T47D (cell line): ENCODE measurements at regions not wholly inside any gene's neighbourhood (a gene's known extent, or its start where the extent isn't known, plus 50 kb on each side); places are given as distances from the start of the nearest gene placed in this dataset.

Source experiments
- DNase-seq, 2 experiments: peaks; one replicate each; pipeline versions ENCODE4 v3.0.0 to v3.0.0-alpha.2; 2011 to 2012; ENCODE audit warnings: low read depth in 1 of 2, low spot score in 1 of 2
- JUND ChIP-seq: IDR thresholded peaks from 2 replicates; pipeline ENCODE4 v1.6.1; 2012; ENCODE audit warnings: low read depth
- in situ Hi-C: cut with HindIII; loops from 2 replicates; pipeline ENCODE4 v1.10.0; 2016; ENCODE audit warnings: low sequenced_read_pairs, low pct_unique_long_range_greater_than_20kb

DNA sequence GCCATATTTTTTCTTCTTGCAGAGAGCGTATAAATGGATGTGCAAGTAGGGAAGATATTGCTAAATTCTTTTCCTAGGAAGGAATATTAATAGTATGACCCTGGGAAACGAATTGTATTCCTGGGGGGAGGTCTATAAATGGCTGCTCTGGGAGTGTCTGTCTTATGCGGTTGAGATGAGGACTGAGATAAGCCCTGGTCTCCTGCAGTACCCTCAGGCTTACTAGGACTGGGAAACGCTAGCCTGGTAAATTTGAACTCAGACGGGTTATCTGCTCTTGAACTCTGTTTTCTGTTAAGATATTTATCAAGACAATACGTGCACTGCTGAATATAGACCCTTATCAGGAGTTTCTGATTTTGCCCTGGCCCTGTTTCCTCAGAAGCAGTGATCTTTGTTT, 1126.4 kb upstream of the C9orf72 start:
- in situ Hi-C loops = no loop called here
- no peak for DNase-seq
- TF ChIP-seq JUND = no peak

- DNase-seq = no peak
- TF ChIP-seq JUND = no peak
- in situ Hi-C loops = no loop called here
Observed at GRCh38 chr9:28707616-28708015, 1134.3 kb upstream of the C9orf72 start.

DNA sequence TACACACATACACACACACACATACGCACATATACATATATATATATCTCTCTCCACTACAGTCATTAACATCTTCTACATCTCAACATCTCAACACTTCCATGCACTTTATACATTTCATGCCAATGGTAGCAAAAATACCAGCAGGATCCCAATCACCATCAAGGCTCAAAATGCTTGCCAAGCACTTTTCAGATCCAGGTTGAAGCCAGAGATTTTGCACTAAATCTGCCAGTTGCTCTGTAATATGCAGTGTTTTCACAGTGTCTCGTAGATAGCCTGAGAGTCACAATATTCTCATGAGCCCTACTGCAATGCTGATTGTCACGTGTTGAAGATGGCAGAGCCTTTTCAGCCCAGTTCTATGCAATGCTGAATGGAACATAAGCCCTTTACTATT, 1140.9 kb upstream of the C9orf72 start:
- no peak for TF ChIP-seq JUND
- no peak for DNase-seq
- in situ Hi-C loops = no loop called here

- TF ChIP-seq JUND = no peak
- in situ Hi-C loops = no loop called here
Observed at GRCh38 chr9:28718226-28718625, 1144.9 kb upstream of the C9orf72 start.

DNA sequence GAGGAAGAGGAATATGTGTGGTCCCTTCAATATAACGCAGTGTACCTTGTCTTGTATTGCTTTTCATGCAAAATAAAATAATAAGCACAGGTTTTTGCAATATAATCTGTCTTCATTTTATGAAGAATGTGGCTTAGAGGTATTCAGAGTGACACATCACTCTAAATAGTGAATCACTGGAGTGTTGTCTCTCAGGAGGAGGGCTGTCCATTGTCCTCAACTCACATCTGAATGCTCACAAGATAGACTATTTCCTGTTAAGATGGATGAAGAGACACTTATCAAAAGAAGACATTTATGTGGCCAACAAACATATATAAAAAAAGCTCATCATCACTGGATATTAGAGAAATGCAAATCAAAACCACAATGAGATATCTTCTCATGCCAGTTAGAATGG, 1147.5 kb upstream of the C9orf72 start:
- in situ Hi-C loops = no loop called here
- no peak for TF ChIP-seq JUND
- no peak for DNase-seq

More at GRCh38 chr9:28718226-28718625, 1144.9 kb upstream of the C9orf72 start:
- DNase-seq = no peak

DNA sequence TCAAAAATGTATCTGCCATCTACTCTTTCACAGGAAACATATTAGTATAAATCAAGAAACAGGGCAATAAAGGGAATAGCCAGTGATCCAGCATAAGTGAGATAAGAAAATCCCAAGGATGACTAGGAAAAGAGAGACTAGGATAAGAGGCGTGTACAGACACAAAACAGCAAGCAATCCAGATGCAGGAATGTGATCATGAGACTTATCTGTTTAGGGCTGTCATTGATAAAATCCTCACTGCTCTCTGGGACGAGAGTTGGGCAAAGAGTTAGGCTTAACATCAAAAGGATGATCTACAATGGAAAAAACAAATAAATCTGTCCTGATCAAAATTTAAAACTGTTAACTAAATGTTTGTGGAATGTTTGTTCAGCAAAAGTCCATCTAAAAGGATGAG, 1156.8 kb upstream of the C9orf72 start:
- TF ChIP-seq JUND = no peak
- no peak for DNase-seq
- in situ Hi-C loops = no loop called here

DNA sequence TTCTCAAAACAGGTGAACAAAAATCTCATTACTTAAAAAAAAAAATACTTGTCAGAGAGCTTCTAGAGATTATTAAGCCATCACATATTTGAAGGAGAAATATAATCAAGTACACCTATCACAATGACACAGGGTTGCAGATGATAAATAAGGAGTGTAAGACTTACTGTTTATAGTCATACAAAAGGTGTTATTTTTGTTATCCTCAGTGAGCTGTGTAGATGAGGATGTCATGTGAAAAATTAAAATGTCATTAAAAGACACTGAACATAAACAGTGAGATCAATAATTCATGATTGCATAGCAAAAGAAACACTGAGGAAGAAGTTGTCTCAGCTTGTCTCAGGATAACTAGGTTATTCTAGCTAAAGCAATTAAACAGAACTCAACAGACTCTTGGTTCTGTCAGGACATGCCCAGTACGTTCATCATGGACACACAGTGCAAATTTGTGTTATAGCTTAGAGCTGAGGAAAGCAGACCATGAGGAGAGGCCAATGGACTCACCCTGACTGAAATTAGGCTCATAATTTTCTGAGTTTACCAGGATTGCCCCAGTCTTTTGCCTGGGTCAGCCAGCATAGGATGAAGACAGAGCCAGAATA, 1162.6 kb upstream of the C9orf72 start:
- DNase-seq = no peak
- in situ Hi-C loops = no loop called here
- TF ChIP-seq JUND = no peak

DNA sequence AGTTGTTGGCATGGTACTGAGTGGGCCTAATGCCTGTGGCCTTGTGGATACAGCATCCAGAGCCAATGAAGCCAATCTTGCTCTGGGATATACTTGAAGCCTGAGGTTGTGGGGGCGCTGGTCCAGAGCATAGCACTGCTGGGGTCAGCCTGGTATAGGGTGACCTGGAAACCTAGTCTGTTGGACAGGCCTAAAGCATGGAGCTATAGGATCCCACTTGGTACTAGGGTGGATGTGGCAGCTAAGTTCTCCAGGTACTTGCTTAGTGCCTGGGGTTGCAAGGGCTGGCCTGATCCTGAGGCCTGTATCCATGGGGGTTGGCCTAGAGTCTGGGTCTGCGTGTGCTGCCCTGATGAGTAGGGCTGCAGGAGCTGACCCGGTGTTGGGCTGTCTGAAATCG, 1168.2 kb upstream of the C9orf72 start:
- TF ChIP-seq JUND = no peak
- DNase-seq = no peak
- in situ Hi-C loops = no loop called here

GRCh38 chr9:28747351-28747985, 1174.2 kb upstream of the C9orf72 start:
- in situ Hi-C loops = no loop called here
- DNase-seq = no peak

GRCh38 chr9:28750136-28750535, 1176.9 kb upstream of the C9orf72 start:
- no peak for DNase-seq
- TF ChIP-seq JUND = no peak
- in situ Hi-C loops = no loop called here

More at GRCh38 chr9:28747351-28747985, 1174.2 kb upstream of the C9orf72 start:
- no peak for TF ChIP-seq JUND

- no peak for DNase-seq
- no peak for TF ChIP-seq JUND
- in situ Hi-C loops = no loop called here
Observed at GRCh38 chr9:28758341-28758740, 1185.1 kb upstream of the C9orf72 start.

DNA sequence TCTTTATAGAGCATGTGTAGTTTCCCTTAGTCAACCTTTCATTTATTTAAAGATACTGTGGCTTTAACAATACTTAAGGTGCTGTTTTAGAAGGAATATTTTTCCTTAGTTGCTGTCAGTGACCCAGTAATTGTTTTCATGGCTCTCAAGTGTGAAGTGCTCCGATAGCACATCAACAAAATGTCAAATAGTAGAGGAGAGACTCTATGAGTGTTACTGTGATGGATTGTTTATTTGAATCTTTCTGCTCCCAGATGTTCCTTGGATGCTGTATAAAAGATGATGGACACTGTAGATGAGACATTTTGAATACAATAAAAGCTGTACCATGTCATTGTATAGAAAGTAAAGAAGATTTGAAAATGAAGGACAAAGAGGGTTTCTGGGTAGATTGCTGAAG, 1185.7 kb upstream of the C9orf72 start:
- DNase-seq = no peak
- in situ Hi-C loops = no loop called here
- no peak for TF ChIP-seq JUND

DNA sequence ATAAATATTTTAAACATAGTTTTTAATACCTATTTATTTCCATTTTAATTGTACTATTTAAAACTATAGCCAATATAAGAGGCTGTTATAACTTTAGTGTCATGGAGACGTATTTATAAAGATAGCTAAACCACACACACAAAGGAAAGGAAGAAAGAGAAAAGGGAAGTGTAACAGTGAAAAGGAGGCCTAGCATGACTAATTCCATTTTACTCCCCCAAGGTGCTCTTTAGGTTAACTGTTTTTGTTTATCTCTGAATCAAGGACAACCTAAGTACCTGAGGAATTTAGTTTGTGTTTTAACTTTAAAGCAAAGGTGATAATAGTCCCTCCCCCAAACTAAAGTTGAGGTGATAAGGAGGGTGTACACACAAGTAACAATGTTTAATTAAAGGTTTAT, 1188.9 kb upstream of the C9orf72 start:
- TF ChIP-seq JUND = no peak
- in situ Hi-C loops = no loop called here
- DNase-seq = no peak

DNA sequence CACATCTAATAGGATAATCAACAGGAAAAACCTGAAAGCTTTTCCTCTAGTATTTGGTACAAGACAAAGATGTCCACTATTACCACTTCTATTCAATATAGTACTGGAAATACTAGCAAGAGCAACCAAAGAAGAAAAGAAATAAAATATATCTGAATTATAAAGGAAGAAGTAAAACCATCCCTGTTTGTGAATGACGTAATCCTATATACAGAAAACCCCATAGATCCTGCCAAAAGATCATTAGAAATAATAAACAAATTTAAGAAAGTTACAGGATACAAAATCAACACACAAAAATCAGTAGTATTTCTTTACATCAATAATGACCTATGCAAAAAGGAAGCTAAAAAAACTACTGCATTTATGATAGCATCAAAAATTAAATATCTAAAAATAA, 1191.3 kb upstream of the C9orf72 start:
- no peak for TF ChIP-seq JUND
- in situ Hi-C loops = no loop called here
- no peak for DNase-seq
